ENCODE measurements at regions not wholly inside any gene's neighbourhood (a gene's known extent, or its start where the extent isn't known, plus 50 kb on each side); places are given as distances from the start of the nearest gene placed in this dataset.

DNA sequence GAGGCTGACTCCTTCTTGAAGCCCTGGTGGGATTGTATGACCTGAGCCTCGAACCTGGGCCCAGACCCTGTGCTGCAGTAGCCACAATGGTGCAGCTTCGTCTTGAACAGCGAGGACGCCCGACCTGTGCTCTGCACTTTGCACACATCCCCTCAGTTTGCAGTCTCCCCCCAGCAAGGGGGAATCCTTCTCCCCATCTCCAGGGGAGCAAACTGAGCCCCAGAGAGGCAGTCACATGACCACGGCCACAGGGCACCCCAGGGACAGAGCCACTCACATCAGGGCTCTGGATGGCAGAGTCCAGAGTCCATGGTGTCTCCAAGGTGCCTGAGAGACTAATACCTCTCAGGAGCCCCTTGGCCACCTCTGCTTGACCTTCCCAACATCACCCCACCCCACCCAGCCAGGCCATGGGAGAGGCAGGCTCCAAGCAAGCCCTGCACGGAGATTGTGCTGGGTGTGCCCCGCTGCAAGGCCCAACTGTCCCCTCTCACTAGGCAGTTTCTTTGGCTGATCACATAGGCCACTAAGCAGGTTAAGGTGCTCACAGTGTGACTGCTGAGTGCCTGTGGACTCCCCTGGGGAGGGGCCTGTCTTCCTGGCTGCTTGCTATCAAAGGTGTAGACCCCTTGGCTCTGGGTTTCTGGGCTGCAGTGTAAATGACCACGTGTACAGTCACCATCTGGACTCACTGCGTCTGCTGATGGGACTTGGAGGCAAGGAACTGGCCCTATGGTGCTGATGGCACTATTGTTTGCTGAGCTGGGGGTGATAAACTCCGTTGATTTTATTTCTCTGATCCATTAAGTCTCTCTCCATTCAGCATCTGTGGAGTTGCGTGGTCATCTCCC lies 398.1 kb downstream of the MATN1 start:
- no peak for DNase-seq

DNA sequence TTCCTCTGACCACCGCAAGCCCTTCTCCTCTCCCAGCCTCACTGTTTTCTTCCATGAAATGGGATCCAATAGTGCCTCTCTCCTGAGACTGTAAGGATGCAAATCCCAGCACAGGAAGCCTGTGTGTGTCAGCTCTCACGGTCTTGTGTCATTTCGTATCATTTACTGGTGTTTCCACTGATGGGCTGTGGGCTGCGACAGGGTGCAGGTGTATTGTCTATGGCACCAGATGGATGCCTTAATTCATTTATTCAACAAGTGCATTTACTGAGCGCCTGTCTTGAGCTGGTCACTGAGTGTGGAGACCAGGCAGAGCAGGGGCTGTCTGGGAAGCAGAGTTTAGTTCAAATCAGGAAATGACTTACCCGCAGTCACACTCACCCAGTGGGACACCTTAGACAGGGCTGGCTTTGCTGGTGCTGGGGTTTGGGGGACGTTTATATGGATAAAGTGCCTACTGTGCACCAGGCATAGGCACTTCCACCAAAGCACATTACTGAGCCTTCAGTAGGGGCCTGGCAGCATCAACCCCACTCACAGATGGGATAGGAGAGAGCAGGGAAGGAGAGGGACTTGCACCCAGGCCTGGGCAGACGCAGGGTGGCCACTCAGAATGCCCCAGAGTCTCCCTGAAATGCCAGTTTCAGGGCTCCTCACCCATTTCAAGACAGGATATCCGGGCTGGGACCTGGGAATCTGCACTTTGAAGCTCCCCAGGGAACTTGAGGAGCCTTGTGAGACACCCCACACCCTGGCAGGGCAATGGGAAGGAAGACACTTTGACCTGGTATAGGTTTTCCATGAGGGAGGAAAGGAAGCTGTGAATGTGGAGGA lies 398.9 kb downstream of the MATN1 start:
- no peak for DNase-seq

DNA sequence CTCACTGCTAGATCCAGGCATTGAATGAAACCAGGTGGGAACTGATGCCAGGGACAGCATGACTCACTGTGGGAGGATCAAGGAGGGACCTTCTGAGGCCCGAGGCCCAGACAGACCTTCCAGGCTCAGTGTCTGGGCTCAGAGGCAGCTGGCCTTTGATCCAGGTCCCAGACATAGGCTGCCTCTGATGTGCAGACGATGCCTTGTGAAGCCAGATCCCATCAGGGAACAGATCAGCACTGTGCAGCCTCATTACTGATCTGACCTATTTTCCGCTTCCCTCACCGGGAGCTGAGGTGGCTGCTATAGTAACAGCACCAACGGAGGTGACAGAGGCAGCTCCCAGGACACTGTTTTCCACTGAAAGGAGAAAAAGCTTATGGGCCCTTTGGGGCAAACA lies 399.5 kb downstream of the MATN1 start:
- no peak for DNase-seq

DNA sequence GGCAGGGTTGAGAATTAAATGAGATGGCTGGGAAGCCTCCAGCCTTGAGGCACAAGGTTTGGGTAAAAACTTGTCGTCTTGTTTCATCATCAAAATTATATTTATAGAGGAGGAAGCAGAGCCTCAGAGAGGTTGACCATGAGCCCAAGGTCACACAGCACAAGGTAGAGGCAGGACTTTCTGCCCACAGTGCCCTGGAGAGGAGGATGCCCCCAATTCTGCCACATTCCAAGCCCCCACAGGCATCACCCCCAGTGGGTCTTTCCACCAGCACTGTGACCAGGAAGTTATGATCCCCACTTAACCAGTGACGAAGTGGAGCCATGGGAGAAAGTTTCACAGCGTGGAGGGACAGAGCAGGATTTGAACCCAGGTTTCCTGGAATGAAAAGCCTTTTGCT lies 400.0 kb downstream of the MATN1 start:
- no peak for DNase-seq

DNA sequence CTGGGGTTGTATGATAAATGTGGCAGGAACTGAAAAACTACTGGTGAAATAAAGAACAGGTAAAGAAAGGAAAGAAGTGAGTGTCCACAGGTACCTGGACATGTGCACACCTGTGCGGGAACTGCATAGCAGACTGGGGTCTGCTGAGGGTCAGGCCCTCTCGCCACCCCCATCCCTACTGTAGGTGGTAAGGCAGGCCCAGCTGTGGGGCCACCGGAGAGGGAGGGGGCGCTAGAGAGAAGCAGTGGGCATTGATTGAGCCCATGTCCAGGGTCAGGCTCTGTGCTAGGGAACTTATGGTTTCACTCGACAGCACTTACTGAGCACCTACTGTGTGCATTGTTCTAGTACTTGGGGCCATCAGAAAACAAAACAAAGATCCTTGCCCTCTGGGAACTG lies 400.5 kb downstream of the MATN1 start:
- no peak for DNase-seq

DNA sequence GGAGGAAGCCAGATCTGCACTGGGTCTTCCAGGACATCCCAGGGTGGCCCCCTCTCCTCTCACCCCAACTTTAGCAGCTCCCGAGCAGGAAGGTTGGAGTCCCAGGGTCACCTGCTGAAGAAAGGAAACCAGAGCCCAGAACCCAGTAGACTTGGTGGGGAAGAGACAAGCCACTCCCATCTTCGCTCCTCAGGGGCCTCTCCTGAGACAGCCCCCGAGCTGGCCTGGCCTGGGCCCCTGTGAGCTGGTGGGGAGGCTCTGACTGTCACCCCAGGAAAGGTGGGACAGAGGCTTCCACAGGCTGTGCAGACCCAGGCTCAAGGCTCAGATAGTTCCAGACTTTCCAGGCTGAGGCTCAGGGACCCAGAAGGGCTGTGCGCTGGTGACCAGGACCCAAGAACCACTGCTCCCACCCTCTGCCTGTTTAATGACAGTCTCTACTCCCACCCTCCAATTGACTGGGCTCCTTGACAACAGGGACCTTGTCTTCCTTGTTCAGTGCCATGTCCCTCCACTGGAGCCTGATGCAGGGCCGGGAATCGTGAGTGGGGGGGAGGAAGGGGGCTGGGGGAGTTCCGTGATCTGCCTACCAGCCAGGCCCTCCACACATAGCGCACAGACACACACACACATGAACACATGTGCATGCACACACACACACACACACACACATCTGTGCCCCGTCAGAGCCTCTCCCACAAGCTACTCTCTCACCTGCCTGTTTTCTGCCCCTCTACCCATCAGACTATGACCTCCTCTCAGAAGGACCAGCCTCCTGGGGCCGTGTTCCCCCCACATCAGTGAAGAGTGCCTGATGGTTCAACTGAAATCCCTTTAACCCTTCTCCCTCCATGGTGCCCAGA lies 401.2 kb downstream of the MATN1 start:
- no peak for DNase-seq

DNA sequence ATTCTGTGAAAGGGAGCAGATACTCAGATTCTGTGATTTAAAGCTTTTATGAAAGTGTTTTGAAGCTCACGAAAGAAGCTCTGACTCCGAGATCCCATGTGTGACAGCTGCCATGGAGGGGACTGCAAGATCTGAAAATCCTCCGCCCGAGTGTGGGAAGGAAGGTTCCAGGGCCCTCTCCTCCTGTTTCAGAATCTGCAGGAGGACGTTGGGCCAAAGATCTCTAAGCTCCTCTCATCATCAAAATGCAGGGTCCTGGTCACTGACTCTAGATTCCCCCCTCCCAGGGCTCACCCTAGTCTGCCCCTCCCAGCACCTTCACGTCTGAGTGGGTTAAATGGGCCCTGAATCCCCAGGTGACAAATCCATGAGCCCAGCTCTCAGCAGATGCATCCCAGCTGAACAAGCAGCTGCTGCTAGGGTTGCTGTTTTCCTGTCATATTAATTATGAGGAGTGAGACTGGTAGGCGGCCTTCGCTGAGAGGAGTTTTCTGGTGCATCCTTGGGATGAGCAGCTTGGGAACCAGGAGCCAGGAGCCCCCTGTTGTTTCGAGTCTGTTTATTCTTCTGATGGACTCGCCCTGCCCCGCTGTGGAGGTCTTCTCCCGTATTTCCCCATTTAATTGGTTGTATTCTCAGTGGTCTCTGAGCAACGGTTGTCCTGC lies 402.0 kb downstream of the MATN1 start:
- DNase-seq: no peak

DNA sequence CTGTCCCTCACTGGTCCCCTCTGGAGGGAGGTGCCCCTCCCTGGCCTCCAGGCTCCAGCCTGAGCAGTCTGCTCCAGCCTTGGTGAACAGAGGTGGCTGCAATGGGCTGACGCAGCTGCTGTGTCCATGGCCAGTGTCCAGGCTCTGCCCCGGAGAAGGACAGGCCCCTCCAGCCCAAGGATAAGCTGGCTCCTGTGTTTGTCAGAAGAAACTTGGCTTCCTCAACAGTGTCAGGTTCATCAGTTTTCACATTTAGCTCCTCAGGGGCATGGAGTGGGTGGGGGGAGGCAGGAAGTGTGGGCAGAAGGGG lies 402.8 kb downstream of the MATN1 start:
- DNase-seq: no peak

DNA sequence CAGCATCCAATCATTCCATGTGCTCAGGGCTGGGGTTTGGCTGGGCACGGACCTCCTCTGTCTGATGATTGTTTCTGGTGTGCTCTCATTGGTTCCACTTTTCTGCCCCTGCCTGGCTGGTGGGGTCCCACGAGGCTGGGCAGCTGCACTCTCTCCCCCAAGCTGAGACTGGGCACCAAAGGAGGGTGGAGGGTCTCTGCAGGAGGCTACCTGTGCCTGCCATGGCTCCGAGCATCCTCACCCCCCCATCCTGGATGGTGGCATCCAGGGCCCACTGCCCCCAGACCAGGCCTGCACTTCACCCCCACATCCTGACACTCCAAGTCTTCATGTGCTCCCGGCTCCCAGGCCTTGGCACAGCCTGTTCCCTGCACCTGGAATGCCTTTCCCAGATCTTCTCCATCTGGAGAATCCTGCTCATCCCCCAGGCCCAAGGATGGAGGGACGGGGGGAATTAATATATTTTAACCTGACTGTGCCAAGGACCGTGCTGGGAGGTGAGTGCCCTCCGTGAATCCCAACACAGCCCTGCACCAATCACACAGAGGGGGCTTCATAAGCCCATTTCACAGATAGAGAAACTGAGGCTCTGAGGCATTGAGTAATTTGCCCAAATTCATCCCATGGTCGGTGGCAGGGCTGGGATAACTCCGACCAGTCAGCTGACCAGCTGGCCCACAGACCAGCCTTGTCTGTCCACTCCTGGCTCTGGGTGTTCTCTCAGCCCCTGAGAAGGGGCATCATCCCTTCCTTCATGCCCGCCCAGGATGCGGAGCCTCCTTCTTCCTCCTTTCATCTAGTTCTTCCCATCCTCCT lies 403.4 kb downstream of the MATN1 start:
- DNase-seq: no peak

DNA sequence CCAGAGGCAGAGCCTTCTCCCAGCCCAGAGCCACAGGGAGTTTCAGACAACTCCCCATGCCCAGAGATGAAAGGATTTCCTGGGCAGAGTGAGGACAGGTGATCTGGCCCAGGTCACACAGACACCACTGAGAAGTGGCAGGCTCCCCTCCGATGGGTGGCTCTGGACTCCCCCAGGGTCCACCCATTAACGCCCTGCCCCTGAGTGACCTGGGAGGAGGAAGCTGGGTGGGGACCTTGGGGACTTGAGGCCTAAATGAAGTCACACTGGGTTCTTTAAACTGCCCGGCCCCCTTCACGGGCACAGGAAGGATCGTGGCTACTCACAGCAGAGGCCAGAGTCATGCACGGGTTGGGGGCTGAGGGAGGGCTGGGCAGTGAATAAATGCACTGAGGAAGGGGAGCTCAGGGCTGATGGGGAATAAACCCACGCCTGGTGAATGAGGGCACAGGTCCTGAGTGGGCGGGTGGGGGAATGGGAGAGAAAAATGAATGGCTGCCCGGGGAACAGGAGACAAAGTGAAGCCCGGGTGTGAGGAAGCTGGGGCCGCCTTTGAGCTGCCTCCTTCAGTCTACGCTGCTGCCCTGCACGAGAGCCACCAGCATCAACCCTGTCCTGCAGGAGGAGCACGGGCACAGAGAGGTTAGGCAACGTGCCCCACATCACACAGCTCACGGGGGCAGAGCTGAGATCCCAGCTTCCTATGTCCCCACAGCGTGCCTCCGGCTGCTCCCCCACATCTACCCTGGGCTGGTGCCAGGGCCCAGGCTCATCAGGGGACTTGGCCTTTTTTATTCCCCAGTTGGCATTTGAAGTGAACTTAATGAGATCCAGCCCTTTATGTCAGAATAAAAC lies 404.3 kb downstream of the MATN1 start:
- no peak for DNase-seq

DNA sequence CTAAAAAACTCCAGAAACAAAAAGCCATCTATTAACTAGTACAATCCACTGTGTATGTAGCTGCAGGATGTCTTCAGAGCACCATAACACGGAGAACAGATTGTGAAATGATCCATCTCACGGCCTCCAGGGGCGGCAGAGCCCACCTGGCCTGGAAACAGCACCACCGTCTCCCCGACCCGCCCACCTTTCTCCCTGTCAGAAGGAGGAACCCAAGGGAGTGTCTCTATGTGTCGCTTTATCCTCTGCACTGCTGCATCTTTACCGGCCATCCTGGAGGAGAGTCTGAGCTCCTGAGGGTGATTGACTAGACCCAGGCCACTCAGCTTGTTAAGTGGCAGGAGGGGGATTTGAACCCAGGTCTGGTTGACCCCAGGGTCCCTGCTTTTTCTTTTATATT lies 405.0 kb downstream of the MATN1 start:
- no peak for DNase-seq

DNA sequence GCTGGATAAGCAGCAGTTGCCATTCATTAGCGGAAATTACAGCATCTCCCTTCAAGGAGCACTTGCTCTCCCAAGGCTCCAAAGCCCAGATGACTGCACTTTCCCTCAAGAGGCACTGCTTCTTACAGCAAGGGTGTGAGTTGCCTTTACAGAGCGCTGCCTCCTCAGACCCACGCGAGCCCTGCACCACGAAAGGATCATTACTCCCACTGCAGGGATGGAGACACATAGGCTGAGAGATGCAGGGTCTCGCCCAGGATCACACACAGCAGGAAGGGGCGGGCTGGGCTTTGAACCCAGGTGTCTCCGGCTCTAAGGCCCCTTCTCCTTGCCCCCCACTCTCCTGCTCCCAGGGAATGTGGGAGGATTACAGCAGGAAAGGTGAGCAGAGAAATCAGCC lies 405.5 kb downstream of the MATN1 start:
- DNase-seq: no peak

DNA sequence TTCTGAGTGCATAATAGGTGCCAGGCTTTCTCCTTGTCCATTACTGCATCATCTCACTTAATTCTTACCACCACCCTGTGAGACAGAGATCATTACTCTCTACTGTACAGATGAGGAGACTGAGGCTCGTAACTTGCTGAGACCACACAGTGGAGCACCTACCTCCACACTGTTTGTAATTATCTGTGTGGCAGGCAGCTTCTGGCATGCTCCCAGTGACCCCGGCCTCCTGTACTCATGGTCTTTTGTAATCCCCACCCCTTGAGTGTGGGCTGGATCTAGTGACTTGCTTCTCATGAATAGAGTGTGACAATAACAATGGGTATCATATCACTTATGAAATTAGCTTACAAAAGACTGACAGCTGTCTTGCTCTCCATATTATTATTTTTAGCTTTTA lies 407.3 kb downstream of the MATN1 start:
- DNase-seq: no peak

DNA sequence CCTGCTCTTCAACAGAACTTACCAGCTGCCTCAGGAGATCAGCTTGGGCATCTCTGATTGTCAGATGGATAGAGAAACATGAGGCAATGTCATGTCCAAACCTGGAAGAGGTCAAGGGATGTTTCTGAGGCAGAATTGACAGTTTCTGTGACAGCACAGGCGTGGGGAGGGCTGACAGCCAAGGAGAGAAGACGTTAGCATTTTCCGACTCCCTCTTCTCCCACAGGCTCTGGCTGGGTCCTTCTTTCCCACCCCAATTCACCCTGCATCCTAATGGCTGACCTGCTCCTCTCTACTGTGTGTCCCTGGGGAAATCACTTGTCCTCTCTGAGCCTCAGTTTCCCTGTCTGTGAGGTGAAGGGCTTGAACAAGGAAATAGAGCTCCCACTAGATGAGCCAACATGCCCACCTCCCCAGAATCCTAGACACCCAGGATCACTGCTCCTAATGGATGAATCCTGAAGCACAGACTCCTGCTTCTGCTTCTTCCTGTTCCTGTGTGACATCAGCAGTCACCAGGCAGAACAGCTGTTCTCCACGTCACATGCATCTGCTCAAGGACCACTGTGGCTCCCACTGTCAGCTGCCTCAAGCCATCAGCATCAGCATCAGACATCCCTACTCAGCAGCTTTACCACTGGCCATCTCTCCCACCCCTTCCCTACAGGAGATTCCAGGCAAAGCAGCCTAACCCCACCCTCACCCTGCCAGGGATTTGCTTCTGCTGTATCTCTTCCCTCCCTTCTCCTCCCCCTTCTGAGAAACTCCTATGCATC lies 408.0 kb downstream of the MATN1 start:
- no peak for DNase-seq

DNA sequence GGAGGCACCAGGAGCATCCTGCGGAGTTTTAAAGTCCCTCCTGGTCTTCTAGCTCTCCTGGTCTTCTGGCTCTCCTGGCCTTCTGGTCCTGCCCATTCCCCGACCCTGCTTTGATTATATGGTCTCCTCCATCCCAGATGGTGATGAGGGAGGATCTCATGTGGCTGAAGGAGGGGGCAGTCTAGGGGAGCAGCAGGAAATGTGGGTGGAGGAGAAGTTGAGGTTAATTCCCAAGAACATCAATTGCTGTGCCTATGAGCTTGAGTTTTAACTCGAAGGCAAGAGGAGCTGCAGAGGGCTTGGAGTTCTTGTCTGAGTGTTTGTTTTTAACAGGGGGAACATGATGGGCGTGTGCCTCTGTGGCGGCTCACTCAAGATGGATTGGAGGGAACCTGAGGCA lies 408.8 kb downstream of the MATN1 start:
- no peak for DNase-seq

DNA sequence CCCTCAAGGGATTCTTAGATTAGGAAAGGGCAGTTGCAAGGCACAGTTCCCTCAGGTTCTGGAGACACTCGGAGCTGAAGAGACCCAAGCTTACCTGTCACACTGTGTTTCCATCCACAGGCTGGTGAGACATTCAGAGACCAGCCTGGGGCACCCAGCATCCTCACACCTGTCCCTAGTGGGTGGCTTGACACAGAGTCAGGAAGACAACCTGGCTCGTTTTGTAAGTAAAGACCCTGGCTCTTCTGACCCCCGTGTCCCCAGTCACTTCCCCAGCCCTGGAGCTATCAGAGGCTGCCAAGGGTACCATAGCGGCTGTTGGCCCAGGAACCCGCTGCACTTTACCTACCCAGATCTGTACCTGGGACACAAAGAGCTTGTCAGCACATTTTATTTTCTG lies 409.8 kb downstream of the MATN1 start:
- DNase-seq: no peak

DNA sequence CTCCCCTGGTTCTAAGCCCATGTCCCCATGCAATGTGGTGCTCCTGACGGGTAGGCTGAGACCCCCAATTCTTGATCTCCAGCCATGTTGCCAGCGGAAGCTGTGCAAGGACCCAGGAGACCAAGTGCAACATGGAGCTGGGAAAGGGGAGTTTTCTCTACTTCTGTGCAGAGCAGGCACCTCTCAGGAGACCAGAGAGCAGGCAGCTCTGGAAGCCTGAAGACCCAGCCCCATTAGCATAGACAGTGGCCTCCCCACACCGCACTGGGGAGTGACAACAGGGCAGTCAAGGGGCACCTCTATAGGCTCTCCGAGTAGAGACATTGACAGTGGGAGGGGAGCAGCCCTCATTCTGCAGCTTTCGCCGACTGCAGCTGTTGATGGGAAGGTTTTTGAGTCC lies 410.2 kb downstream of the MATN1 start:
- DNase-seq: no peak

DNA sequence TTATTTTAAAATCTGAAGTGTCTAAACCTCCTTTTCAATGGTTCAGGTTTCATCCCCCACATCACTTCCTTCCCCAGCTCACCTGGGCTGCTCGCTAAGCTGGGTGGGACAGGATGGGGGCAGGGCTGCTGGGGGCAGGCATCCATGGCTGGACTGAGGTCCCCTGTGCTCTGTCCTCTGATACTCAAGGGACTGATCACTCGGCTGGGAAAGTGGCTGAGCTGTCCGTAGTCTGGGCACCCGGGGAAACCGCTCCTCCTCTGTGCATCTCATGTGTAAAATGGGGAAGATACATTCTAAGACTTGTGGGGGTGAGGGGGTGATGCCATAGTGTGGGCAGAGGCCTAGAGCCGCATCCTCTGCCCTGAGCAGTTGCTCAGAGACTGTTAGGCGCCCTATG lies 411.2 kb downstream of the MATN1 start:
- no peak for DNase-seq

DNA sequence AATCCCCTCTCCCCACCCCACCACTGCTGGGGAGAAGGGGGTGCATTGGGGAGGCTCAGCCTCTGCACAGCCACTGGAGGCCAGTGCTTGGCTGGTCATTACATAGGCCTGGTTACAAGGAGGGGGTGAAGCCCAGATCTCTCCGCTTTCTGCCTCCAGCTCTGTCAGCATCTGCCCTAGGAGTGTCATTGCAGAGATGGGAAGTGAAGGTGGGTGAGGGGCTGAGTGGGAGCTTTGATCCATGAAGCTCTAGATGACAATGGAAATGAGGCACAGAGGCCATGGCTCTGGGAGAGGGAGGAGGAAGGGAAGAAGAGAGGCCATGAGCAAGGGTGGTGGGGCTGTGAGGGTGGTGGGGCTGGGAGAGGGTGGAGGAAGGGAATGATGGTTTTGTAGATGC lies 411.6 kb downstream of the MATN1 start:
- DNase-seq: no peak

All from CD4-positive, alpha-beta T cell treated with Interleukin-17A for 1 hour (primary cell).